ENCODE measurements at regions not wholly inside any gene's neighbourhood (a gene's known extent, or its start where the extent isn't known, plus 50 kb on each side); places are given as distances from the start of the nearest gene placed in this dataset.

DNA sequence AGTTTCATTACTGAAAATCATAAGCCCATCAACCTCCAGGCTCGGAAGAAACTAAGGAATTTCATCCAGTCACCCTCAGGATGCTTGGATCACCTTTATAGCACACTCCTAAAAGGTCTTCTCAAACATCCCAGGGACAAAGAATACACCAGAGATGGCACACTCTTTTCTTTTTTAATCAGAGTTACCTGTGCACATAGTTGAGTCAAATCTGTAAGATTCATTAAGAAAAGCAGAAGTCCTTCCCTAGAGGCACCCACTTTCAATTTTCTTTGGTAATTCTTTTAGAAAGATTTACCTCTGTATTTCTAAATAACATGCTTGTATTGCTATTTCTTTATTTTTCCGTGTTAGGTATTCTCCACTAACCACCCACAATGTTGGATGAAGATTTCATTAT, 50.6 kb upstream of the IL6 start:
- no peak for ATAC-seq (replicated peaks in 1 of 4)
- Histone ChIP-seq H3K9me3 (no peaks in the 10 kb centered on the region), H3K4me1 (ENCODE audit: control insufficient read depth in 1 of 2, extremely low read depth in 1 of 2, insufficient read depth in 2 of 2, low read length in 2 of 2) (peaks cover 25 to 31% of the 10 kb centered on the region in 2 experiments), H3K27me3 (replicated peaks in 1 of 2; ENCODE audit: control insufficient read depth in 2 of 2, extremely low read depth in 1 of 2, insufficient read depth in 2 of 2, low read length in 1 of 2) (no peaks in the 10 kb centered on the region), H3K27ac (ENCODE audit: low read length) (no peak overlapping the region), H3K4me3 (ENCODE audit: control insufficient read depth in 1 of 2, extremely low read depth in 1 of 2, low read length in 1 of 2) (no peak overlapping the region), H3K36me3 (ENCODE audit: control insufficient read depth in 2 of 2, extremely low read depth in 1 of 2, insufficient read depth in 1 of 2, low read length in 1 of 2) (no peaks in the 10 kb centered on the region)
- POLR2A ChIA-PET = interaction anchor here in 1 of 2 donors (0.5 kb wide), 1 partner anchor 57 kb away, joined by 3 read pairs; no protein-coding TSS in a partner anchor
- no peaks in the 10 kb centered on the region for H3K27me3 Mint-ChIP-seq
- CTCF ChIA-PET = no interaction called here
- H3K4me1 Mint-ChIP-seq = peaks cover 68 to 88% (median 82%) of the 10 kb centered on the region in 3 donors
- peak overlapping the region; percentile 88 to 93 for H3K27ac Mint-ChIP-seq
- H3K4me3 Mint-ChIP-seq = peak overlapping the region in 1 of 3 donors; percentile 58
- WGBS (ENCODE audit: insufficient coverage) = 100% methylated on average over 1 of the region's 2 CpGs
- H3K9me3 Mint-ChIP-seq = peaks cover 0 to 10% (median 0%) of the 10 kb centered on the region in 3 donors
- no peak for DNase-seq
- H3K36me3 Mint-ChIP-seq = no peaks in the 10 kb centered on the region

GRCh38 chr7:22675917-22676343, 51.1 kb upstream of the IL6 start:
- WGBS (ENCODE audit: insufficient coverage) = no CpG with 5 or more reads among the region's 2 CpGs
- ATAC-seq (replicated peaks in 1 of 4) (peak; percentile 75 to 87 (median 81)), DNase-seq (peak in 32 of 35 experiments; percentile 3 to 64 (median 37))
- no peaks in the 10 kb centered on the region for H3K9me3 ChIP-seq
- no peaks in the 10 kb centered on the region for H3K27me3 Mint-ChIP-seq
- H3K4me3 Mint-ChIP-seq = peak overlapping the region in 2 of 3 donors; percentile 0 to 58
- ChIA-PET POLR2A (interaction anchor here (0.5 to 0.9 kb wide), 2 partner anchors 22 to 57 kb away, joined by 3 to 6 read pairs; no protein-coding TSS in a partner anchor), CTCF (interaction anchor here (0.6 kb wide), 2 partner anchors 117 to 434 kb away, joined by 3 to 5 read pairs; no protein-coding TSS in a partner anchor)
- peaks cover 0 to 10% (median 0%) of the 10 kb centered on the region in 3 donors for H3K9me3 Mint-ChIP-seq
- H3K4me1 ChIP-seq (ENCODE audit: control insufficient read depth in 1 of 2, extremely low read depth in 1 of 2, insufficient read depth in 2 of 2, low read length in 2 of 2) = peaks cover 22 to 35% of the 10 kb centered on the region in 2 experiments
- H3K4me1 Mint-ChIP-seq = peaks cover 68 to 88% (median 77%) of the 10 kb centered on the region in 3 donors
- H3K36me3 ChIP-seq (ENCODE audit: control insufficient read depth in 2 of 2, extremely low read depth in 1 of 2, insufficient read depth in 1 of 2, low read length in 1 of 2) = no peaks in the 10 kb centered on the region
- H3K36me3 Mint-ChIP-seq = no peaks in the 10 kb centered on the region
- H3K27ac Mint-ChIP-seq = peak overlapping the region; percentile 88 to 93
- H3K4me3 ChIP-seq (ENCODE audit: control insufficient read depth in 1 of 2, extremely low read depth in 1 of 2, low read length in 1 of 2) = no peak overlapping the region
- H3K27me3 ChIP-seq (replicated peaks in 1 of 2; ENCODE audit: control insufficient read depth in 2 of 2, extremely low read depth in 1 of 2, insufficient read depth in 2 of 2, low read length in 1 of 2) = no peaks in the 10 kb centered on the region
- peak overlapping the region; percentile 24 for H3K27ac ChIP-seq (ENCODE audit: low read length)

DNA sequence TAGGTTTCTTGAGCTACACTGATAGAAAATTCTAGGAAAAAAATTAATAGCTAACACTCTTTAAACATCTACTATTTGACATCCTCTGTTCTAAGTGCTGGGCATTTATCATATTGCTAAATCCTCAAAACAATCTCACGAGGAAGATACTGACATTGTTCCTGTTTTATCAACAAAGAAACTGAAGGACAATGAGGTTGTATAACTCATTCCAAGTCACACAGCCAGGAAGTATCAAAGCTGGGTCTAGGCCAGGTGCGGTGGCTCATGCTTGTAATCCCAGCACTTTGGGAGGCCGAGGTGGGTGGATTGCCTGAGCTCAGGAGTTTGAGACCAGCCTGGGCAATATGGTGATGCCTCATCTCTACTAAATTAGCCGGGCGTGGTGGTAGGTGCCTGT, 51.6 kb upstream of the IL6 start:
- H3K27ac Mint-ChIP-seq = peak overlapping the region; percentile 88 to 93
- no peaks in the 10 kb centered on the region for H3K27me3 ChIP-seq (replicated peaks in 1 of 2; ENCODE audit: control insufficient read depth in 2 of 2, extremely low read depth in 1 of 2, insufficient read depth in 2 of 2, low read length in 1 of 2)
- H3K27me3 Mint-ChIP-seq = no peaks in the 10 kb centered on the region
- no peak for DNase-seq
- H3K4me3 ChIP-seq (ENCODE audit: control insufficient read depth in 1 of 2, extremely low read depth in 1 of 2, low read length in 1 of 2) = no peak overlapping the region
- 86% methylated on average over 2 of the region's 5 CpGs for WGBS (ENCODE audit: insufficient coverage)
- peaks cover 63 to 83% (median 72%) of the 10 kb centered on the region in 3 donors for H3K4me1 Mint-ChIP-seq
- no peaks in the 10 kb centered on the region for H3K36me3 ChIP-seq (ENCODE audit: control insufficient read depth in 2 of 2, extremely low read depth in 1 of 2, insufficient read depth in 1 of 2, low read length in 1 of 2)
- peak overlapping the region in 1 of 3 donors; percentile 58 for H3K4me3 Mint-ChIP-seq
- H3K27ac ChIP-seq (ENCODE audit: low read length) = peak overlapping the region; percentile 24
- POLR2A ChIA-PET = interaction anchor here in 1 of 2 donors (0.9 kb wide), 1 partner anchor 22 kb away, joined by 6 read pairs; no protein-coding TSS in a partner anchor
- no peaks in the 10 kb centered on the region for H3K9me3 ChIP-seq
- peaks cover 22 to 32% of the 10 kb centered on the region in 2 experiments for H3K4me1 ChIP-seq (ENCODE audit: control insufficient read depth in 1 of 2, extremely low read depth in 1 of 2, insufficient read depth in 2 of 2, low read length in 2 of 2)
- CTCF ChIA-PET = interaction anchor here (0.6 kb wide), 3 partner anchors 17 to 435 kb away, joined by 3 to 11 read pairs (median 5); no protein-coding TSS in a partner anchor
- H3K9me3 Mint-ChIP-seq = peaks cover 0 to 10% (median 0%) of the 10 kb centered on the region in 3 donors
- no peak for ATAC-seq (replicated peaks in 1 of 4)
- no peaks in the 10 kb centered on the region for H3K36me3 Mint-ChIP-seq

GRCh38 chr7:22672846-22673680, 53.9 kb upstream of the IL6 start:
- no peaks in the 10 kb centered on the region for H3K36me3 Mint-ChIP-seq
- peak overlapping the region in 1 of 3 donors; percentile 21 for H3K4me3 Mint-ChIP-seq
- Histone ChIP-seq H3K4me1 (ENCODE audit: control insufficient read depth in 1 of 2, extremely low read depth in 1 of 2, insufficient read depth in 2 of 2, low read length in 2 of 2) (peaks cover 17 to 26% of the 10 kb centered on the region in 2 experiments), H3K36me3 (ENCODE audit: control insufficient read depth in 2 of 2, extremely low read depth in 1 of 2, insufficient read depth in 1 of 2, low read length in 1 of 2) (no peaks in the 10 kb centered on the region), H3K27ac (ENCODE audit: low read length) (no peak overlapping the region), H3K27me3 (replicated peaks in 1 of 2; ENCODE audit: control insufficient read depth in 2 of 2, extremely low read depth in 1 of 2, insufficient read depth in 2 of 2, low read length in 1 of 2) (no peaks in the 10 kb centered on the region), H3K4me3 (ENCODE audit: control insufficient read depth in 1 of 2, extremely low read depth in 1 of 2, low read length in 1 of 2) (no peak overlapping the region), H3K9me3 (no peaks in the 10 kb centered on the region)
- CTCF ChIA-PET = no interaction called here
- DNase-seq = no peak
- ATAC-seq (replicated peaks in 1 of 4) = no peak
- WGBS (ENCODE audit: insufficient coverage) = 100% methylated on average over 1 of the region's 6 CpGs
- H3K9me3 Mint-ChIP-seq = peaks cover 0 to 10% (median 0%) of the 10 kb centered on the region in 3 donors
- H3K4me1 Mint-ChIP-seq = peaks cover 54 to 68% (median 55%) of the 10 kb centered on the region in 3 donors
- no peaks in the 10 kb centered on the region for H3K27me3 Mint-ChIP-seq
- POLR2A ChIA-PET = no interaction called here
- peak overlapping the region; percentile 17 to 72 for H3K27ac Mint-ChIP-seq

- Histone ChIP-seq H3K4me3 (ENCODE audit: control insufficient read depth in 1 of 2, extremely low read depth in 1 of 2, low read length in 1 of 2) (no peak overlapping the region), H3K27ac (ENCODE audit: low read length) (no peak overlapping the region), H3K27me3 (replicated peaks in 1 of 2; ENCODE audit: control insufficient read depth in 2 of 2, extremely low read depth in 1 of 2, insufficient read depth in 2 of 2, low read length in 1 of 2) (no peaks in the 10 kb centered on the region), H3K36me3 (ENCODE audit: control insufficient read depth in 2 of 2, extremely low read depth in 1 of 2, insufficient read depth in 1 of 2, low read length in 1 of 2) (no peaks in the 10 kb centered on the region), H3K9me3 (no peaks in the 10 kb centered on the region), H3K4me1 (ENCODE audit: control insufficient read depth in 1 of 2, extremely low read depth in 1 of 2, insufficient read depth in 2 of 2, low read length in 2 of 2) (peaks cover 6 to 17% of the 10 kb centered on the region in 2 experiments)
- WGBS (ENCODE audit: insufficient coverage) = 83% methylated on average over 2 of the region's 5 CpGs
- H3K27me3 Mint-ChIP-seq = no peaks in the 10 kb centered on the region
- ChIA-PET CTCF (interaction anchor here in 1 of 2 donors (1.2 kb wide), 1 partner anchor 125 kb away, joined by 3 read pairs; no protein-coding TSS in a partner anchor), POLR2A (interaction anchor here in 1 of 2 donors (0.7 kb wide), 1 partner anchor 30 kb away, joined by 3 read pairs; no protein-coding TSS in a partner anchor)
- DNase-seq (no peak), ATAC-seq (replicated peaks in 1 of 4) (no peak)
- no peaks in the 10 kb centered on the region for H3K36me3 Mint-ChIP-seq
- H3K27ac Mint-ChIP-seq = no peak overlapping the region
- peaks cover 37 to 51% (median 39%) of the 10 kb centered on the region in 3 donors for H3K4me1 Mint-ChIP-seq
- H3K9me3 Mint-ChIP-seq = peaks cover 0 to 10% (median 0%) of the 10 kb centered on the region in 3 donors
- H3K4me3 Mint-ChIP-seq = no peak overlapping the region
These were observed 55.7 kb upstream of the IL6 start for GRCh38 chr7:22671177-22671879.

DNA sequence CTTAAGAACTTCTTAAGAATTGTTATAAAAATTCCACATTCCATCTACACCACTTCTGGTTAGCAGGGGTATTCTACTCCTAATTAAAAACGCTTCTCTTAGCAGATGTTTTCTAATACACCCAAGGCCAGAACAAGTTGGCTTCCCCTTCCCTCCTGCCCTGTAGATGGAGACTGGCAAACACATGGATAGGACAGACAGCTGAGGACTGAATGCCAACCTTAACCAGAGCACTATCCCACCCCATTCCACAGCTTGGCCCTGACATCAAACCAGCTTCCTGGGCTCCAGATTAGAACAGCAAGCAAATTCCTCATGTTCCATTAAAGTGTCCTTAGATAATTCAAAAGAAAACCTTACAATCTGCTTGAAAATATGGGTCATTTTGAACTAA, 56.6 kb upstream of the IL6 start:
- H3K4me3 Mint-ChIP-seq = no peak overlapping the region
- H3K4me1 ChIP-seq (ENCODE audit: control insufficient read depth in 1 of 2, extremely low read depth in 1 of 2, insufficient read depth in 2 of 2, low read length in 2 of 2) = peaks cover 1 to 11% of the 10 kb centered on the region in 2 experiments
- no CpG with 5 or more reads among the region's 1 CpG for WGBS (ENCODE audit: insufficient coverage)

More for the DNA sequence above, 56.6 kb upstream of the IL6 start:
- H3K27me3 ChIP-seq (replicated peaks in 1 of 2; ENCODE audit: control insufficient read depth in 2 of 2, extremely low read depth in 1 of 2, insufficient read depth in 2 of 2, low read length in 1 of 2) = peaks cover 0 to 2% of the 10 kb centered on the region in 2 experiments
- H3K36me3 Mint-ChIP-seq = no peaks in the 10 kb centered on the region
- CTCF ChIA-PET = no interaction called here
- no peak overlapping the region for H3K4me3 ChIP-seq (ENCODE audit: control insufficient read depth in 1 of 2, extremely low read depth in 1 of 2, low read length in 1 of 2)
- H3K27ac ChIP-seq (ENCODE audit: low read length) = no peak overlapping the region
- peaks cover 0 to 10% (median 0%) of the 10 kb centered on the region in 3 donors for H3K9me3 Mint-ChIP-seq
- POLR2A ChIA-PET = no interaction called here
- ATAC-seq (replicated peaks in 1 of 4) (no peak), DNase-seq (no peak)
- no peaks in the 10 kb centered on the region for H3K27me3 Mint-ChIP-seq
- H3K4me1 Mint-ChIP-seq = peaks cover 28 to 42% (median 30%) of the 10 kb centered on the region in 3 donors
- H3K9me3 ChIP-seq = no peaks in the 10 kb centered on the region
- H3K36me3 ChIP-seq (ENCODE audit: control insufficient read depth in 2 of 2, extremely low read depth in 1 of 2, insufficient read depth in 1 of 2, low read length in 1 of 2) = no peaks in the 10 kb centered on the region
- no peak overlapping the region for H3K27ac Mint-ChIP-seq
